ENCODE measurements at regions not wholly inside any gene's neighbourhood (a gene's known extent, or its start where the extent isn't known, plus 50 kb on each side); places are given as distances from the start of the nearest gene placed in this dataset.

DNA sequence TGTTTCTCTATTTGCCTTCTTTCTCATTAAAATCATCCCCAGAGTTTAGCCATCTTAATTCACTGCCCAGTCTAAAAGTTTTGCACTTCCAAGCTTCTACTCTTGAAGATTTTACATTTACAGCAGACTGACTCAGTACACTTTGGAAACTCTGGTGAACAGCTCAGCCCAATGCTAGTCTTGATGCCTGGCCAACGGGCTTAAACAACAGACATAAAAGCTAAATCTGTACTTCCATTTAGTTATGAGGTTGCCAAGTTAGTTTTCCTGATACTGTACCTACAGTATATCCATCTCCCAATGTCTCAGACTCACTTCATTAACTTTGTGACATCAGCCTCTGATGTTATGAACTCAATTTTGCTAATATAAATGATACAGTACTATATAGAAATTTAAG lies 891.8 kb upstream of the SOX9 start:
- no peak for TF ChIP-seq POLR2AphosphoS5 (IDR thresholded peaks at IDR 0.05)
- TF ChIP-seq, protein P1, sequence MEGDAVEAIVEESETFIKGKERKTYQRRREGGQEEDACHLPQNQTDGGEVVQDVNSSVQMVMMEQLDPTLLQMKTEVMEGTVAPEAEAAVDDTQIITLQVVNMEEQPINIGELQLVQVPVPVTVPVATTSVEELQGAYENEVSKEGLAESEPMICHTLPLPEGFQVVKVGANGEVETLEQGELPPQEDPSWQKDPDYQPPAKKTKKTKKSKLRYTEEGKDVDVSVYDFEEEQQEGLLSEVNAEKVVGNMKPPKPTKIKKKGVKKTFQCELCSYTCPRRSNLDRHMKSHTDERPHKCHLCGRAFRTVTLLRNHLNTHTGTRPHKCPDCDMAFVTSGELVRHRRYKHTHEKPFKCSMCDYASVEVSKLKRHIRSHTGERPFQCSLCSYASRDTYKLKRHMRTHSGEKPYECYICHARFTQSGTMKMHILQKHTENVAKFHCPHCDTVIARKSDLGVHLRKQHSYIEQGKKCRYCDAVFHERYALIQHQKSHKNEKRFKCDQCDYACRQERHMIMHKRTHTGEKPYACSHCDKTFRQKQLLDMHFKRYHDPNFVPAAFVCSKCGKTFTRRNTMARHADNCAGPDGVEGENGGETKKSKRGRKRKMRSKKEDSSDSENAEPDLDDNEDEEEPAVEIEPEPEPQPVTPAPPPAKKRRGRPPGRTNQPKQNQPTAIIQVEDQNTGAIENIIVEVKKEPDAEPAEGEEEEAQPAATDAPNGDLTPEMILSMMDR (IDR thresholded peaks at IDR 0.05): no peak
